HEK293 (cell line): ENCODE measurements at regions not wholly inside any gene's neighbourhood (a gene's known extent, or its start where the extent isn't known, plus 50 kb on each side); places are given as distances from the start of the nearest gene placed in this dataset.

ENCODE experiments used
- CTCF ChIP-seq: fragments of 450-650 bp; formaldehyde crosslinking; IDR thresholded peaks from 2 replicates; pipeline ENCODE4 v1.5.1; 2016; ENCODE audit warnings: missing biosample characterization, missing genetic modification characterization
- SP2 ChIP-seq: fragments of 450-650 bp; formaldehyde crosslinking; IDR thresholded peaks from 2 replicates; pipeline ENCODE4 v1.5.1; 2016; ENCODE audit warnings: missing biosample characterization, missing genetic modification characterization
- YY1 ChIP-seq: fragments of 450-650 bp; formaldehyde crosslinking; IDR thresholded peaks from 2 replicates; pipeline ENCODE4 v1.5.1; 2018; ENCODE audit warnings: missing biosample characterization, missing genetic modification characterization
- ZBTB17 ChIP-seq: fragments of 450-650 bp; formaldehyde crosslinking; IDR thresholded peaks from 2 replicates; pipeline ENCODE4 v1.5.1; 2016; ENCODE audit warnings: missing biosample characterization, missing genetic modification characterization
- ZBTB21 ChIP-seq: fragments of 450-650 bp; formaldehyde crosslinking; IDR thresholded peaks from 2 replicates; pipeline ENCODE4 v1.5.1; 2017; ENCODE audit warnings: missing biosample characterization, missing genetic modification characterization
- ZNF146 ChIP-seq: fragments of 450-650 bp; formaldehyde crosslinking; IDR thresholded peaks from 2 replicates; pipeline ENCODE4 v1.5.1; 2016; ENCODE audit warnings: missing biosample characterization, missing genetic modification characterization
- ZNF274 ChIP-seq, 2 experiments: fragments of 200-500 bp in 1 of 2; fragments of 450-650 bp in 1 of 2; sonication (Bioruptor generic) in 1 of 2; formaldehyde crosslinking in 1 of 2; IDR thresholded peaks; 2 replicates each; pipeline versions ENCODE4 v1.5.1 to v1.6.1; 2014 to 2016; ENCODE audit warnings: borderline replicate concordance in 1 of 2, inconsistent platforms in 1 of 2, low read length in 1 of 2, missing biosample characterization in 1 of 2, missing genetic modification characterization in 1 of 2
- ZNF776 ChIP-seq: fragments of 450-650 bp; formaldehyde crosslinking; IDR thresholded peaks from 2 replicates; pipeline ENCODE4 v1.5.0; 2017; ENCODE audit warnings: missing biosample characterization, missing genetic modification characterization, borderline replicate concordance

GRCh38 chr2:58357521-58357920 is 116.4 kb upstream of the FANCL start:
- TF ChIP-seq ZBTB21 (no peak), CTCF (tag by site-specific recombination) (no peak), ZNF274 (IDR thresholded peaks at IDR 0.05; ENCODE audit: low read length) (no peak), ZNF274 (tag by site-specific recombination; IDR thresholded peaks at IDR 0.05; ENCODE audit: borderline replicate concordance) (no peak), ZNF776 (tag by site-specific recombination) (no peak), YY1 (tag by site-specific recombination) (no peak), ZNF146 (tag by site-specific recombination) (no peak), SP2 (tag by site-specific recombination) (no peak), ZBTB17 (tag by site-specific recombination) (no peak)
